Effector memory CD8-positive, alpha-beta T cell (primary cell): ENCODE measurements at regions not wholly inside any gene's neighbourhood (a gene's known extent, or its start where the extent isn't known, plus 50 kb on each side); places are given as distances from the start of the nearest gene placed in this dataset.
"Not testable (repeated sequence)": the region's sequence is repeated elsewhere in the genome, so short reads cannot be mapped to it uniquely, and the experiment has no call there.

Experiments
- ATAC-seq: fragments of 150-1000 bp; cut with Tn5 transposase; replicated peaks from 2 replicates; pipeline ENCODE4 v1.10.0; 2021; ENCODE audit warnings: mild to moderate bottlenecking, moderate library complexity
- DNase-seq, 3 experiments: peaks; one replicate each; pipeline ENCODE4 v3.0.0; 2021
- H3K27ac Mint-ChIP-seq, 2 donors: one replicate each; pipeline ENCODE4 v1.8.0; 2022; ENCODE audit warnings: mild to moderate bottlenecking in 2 of 2, mixed read lengths in 2 of 2, moderate library complexity in 2 of 2
- H3K27me3 Mint-ChIP-seq, 2 donors: one replicate each; pipeline ENCODE4 v1.8.0; 2022; ENCODE audit warnings: mixed read lengths in 2 of 2
- H3K36me3 Mint-ChIP-seq: one replicate; pipeline ENCODE4 v1.8.0; 2022; ENCODE audit warnings: mild to moderate bottlenecking, moderate library complexity, mixed read lengths; ENCODE audit not compliant: insufficient read depth
- H3K4me1 Mint-ChIP-seq, 2 donors: one replicate each; pipeline ENCODE4 v1.8.0; 2022; ENCODE audit warnings: low read depth in 2 of 2, mixed read lengths in 2 of 2
- H3K4me3 Mint-ChIP-seq, 2 donors: one replicate each; pipeline ENCODE4 v1.8.0; 2022; ENCODE audit warnings: mild to moderate bottlenecking in 2 of 2, mixed read lengths in 2 of 2, moderate library complexity in 2 of 2
- H3K9me3 Mint-ChIP-seq, 2 donors: one replicate each; pipeline ENCODE4 v1.8.0; 2022; ENCODE audit warnings: mixed read lengths in 2 of 2

- H3K27ac Mint-ChIP-seq: no peak overlapping the region
- ATAC-seq (no peak), DNase-seq (no peak)
- H3K4me3 Mint-ChIP-seq: no peak overlapping the region
- H3K27me3 Mint-ChIP-seq: no peaks in the 10 kb centered on the region
- no peaks in the 10 kb centered on the region for H3K36me3 Mint-ChIP-seq
- H3K4me1 Mint-ChIP-seq: no peaks in the 10 kb centered on the region
- peaks cover 0 to 14% of the 10 kb centered on the region in 2 donors for H3K9me3 Mint-ChIP-seq
Observed at GRCh38 chr2:34519659-34520058, 920.6 kb upstream of the FAM98A start.

GRCh38 chr2:34498561-34498960 lies 899.5 kb upstream of the FAM98A start:
- Mint-ChIP-seq H3K27ac (no peak overlapping the region), H3K4me3 (no peak overlapping the region), H3K36me3 (no peaks in the 10 kb centered on the region), H3K9me3 (peaks cover 0 to 23% of the 10 kb centered on the region in 2 donors), H3K4me1 (no peaks in the 10 kb centered on the region), H3K27me3 (no peaks in the 10 kb centered on the region)
- DNase-seq (no peak), ATAC-seq (no peak)

- H3K9me3 Mint-ChIP-seq: peaks cover 0 to 21% of the 10 kb centered on the region in 2 donors
- not testable (repeated sequence) for DNase-seq, H3K4me1 Mint-ChIP-seq, H3K27ac Mint-ChIP-seq, ATAC-seq, H3K27me3 Mint-ChIP-seq, H3K36me3 Mint-ChIP-seq, H3K4me3 Mint-ChIP-seq
Observed at GRCh38 chr2:34494192-34494591, 895.1 kb upstream of the FAM98A start.

GRCh38 chr2:34492561-34493455 lies 893.7 kb upstream of the FAM98A start:
- Mint-ChIP-seq H3K27me3 (no peaks in the 10 kb centered on the region), H3K9me3 (peaks cover 0 to 11% of the 10 kb centered on the region in 2 donors), H3K4me1 (no peaks in the 10 kb centered on the region), H3K27ac (no peak overlapping the region), H3K4me3 (no peak overlapping the region), H3K36me3 (peaks cover 2% of the 10 kb centered on the region)
- no peak for DNase-seq
- no peak for ATAC-seq

GRCh38 chr2:34486965-34487364 lies 887.9 kb upstream of the FAM98A start:
- Mint-ChIP-seq H3K27me3 (no peaks in the 10 kb centered on the region), H3K4me1 (no peaks in the 10 kb centered on the region), H3K36me3 (peaks cover 4% of the 10 kb centered on the region), H3K27ac (no peak overlapping the region), H3K9me3 (peaks cover 0 to 11% of the 10 kb centered on the region in 2 donors), H3K4me3 (no peak overlapping the region)
- DNase-seq (no peak), ATAC-seq (no peak)

GRCh38 chr2:34481542-34481941 lies 882.4 kb upstream of the FAM98A start:
- no peak overlapping the region for H3K27ac Mint-ChIP-seq
- ATAC-seq (no peak), DNase-seq (no peak)
- no peak overlapping the region for H3K4me3 Mint-ChIP-seq
- H3K36me3 Mint-ChIP-seq: no peaks in the 10 kb centered on the region
- no peaks in the 10 kb centered on the region for H3K27me3 Mint-ChIP-seq
- peaks cover 0 to 11% of the 10 kb centered on the region in 2 donors for H3K9me3 Mint-ChIP-seq
- H3K4me1 Mint-ChIP-seq: no peaks in the 10 kb centered on the region

- Mint-ChIP-seq H3K27me3 (no peaks in the 10 kb centered on the region), H3K9me3 (peaks cover 0 to 11% of the 10 kb centered on the region in 2 donors), H3K4me3 (no peak overlapping the region), H3K27ac (no peak overlapping the region), H3K4me1 (no peaks in the 10 kb centered on the region), H3K36me3 (no peaks in the 10 kb centered on the region)
- no peak for DNase-seq
- no peak for ATAC-seq
Observed at GRCh38 chr2:34480366-34480765, 881.3 kb upstream of the FAM98A start.

GRCh38 chr2:34475156-34475555 lies 876.1 kb upstream of the FAM98A start:
- Mint-ChIP-seq H3K36me3 (no peaks in the 10 kb centered on the region), H3K4me1 (no peaks in the 10 kb centered on the region), H3K27me3 (no peaks in the 10 kb centered on the region), H3K4me3 (no peak overlapping the region), H3K9me3 (peaks cover 0 to 11% of the 10 kb centered on the region in 2 donors), H3K27ac (no peak overlapping the region)
- DNase-seq (no peak), ATAC-seq (no peak)

GRCh38 chr2:34474646-34475045 lies 875.5 kb upstream of the FAM98A start:
- DNase-seq (no peak), ATAC-seq (no peak)
- Mint-ChIP-seq H3K4me1 (no peaks in the 10 kb centered on the region), H3K27ac (no peak overlapping the region), H3K27me3 (no peaks in the 10 kb centered on the region), H3K4me3 (no peak overlapping the region), H3K36me3 (no peaks in the 10 kb centered on the region), H3K9me3 (peaks cover 0 to 11% of the 10 kb centered on the region in 2 donors)

GRCh38 chr2:34447097-34447496 lies 848.0 kb upstream of the FAM98A start:
- Mint-ChIP-seq H3K4me3 (no peak overlapping the region), H3K27me3 (no peaks in the 10 kb centered on the region), H3K9me3 (peaks cover 4 to 9% of the 10 kb centered on the region in 2 donors), H3K27ac (no peak overlapping the region), H3K4me1 (no peaks in the 10 kb centered on the region), H3K36me3 (no peaks in the 10 kb centered on the region)
- no peak for DNase-seq
- no peak for ATAC-seq

- no peak overlapping the region for H3K4me3 Mint-ChIP-seq
- H3K4me1 Mint-ChIP-seq: no peaks in the 10 kb centered on the region
- H3K27me3 Mint-ChIP-seq: no peaks in the 10 kb centered on the region
- H3K27ac Mint-ChIP-seq: no peak overlapping the region
- DNase-seq: no peak
- H3K9me3 Mint-ChIP-seq: peaks cover 22 to 23% of the 10 kb centered on the region in 2 donors
- no peak for ATAC-seq
- no peaks in the 10 kb centered on the region for H3K36me3 Mint-ChIP-seq
Observed at GRCh38 chr2:34423301-34423700, 824.2 kb upstream of the FAM98A start.

GRCh38 chr2:34419856-34420255 lies 820.8 kb upstream of the FAM98A start:
- DNase-seq (no peak), ATAC-seq (no peak)
- Mint-ChIP-seq H3K27me3 (no peaks in the 10 kb centered on the region), H3K4me3 (no peak overlapping the region), H3K36me3 (no peaks in the 10 kb centered on the region), H3K4me1 (no peaks in the 10 kb centered on the region), H3K9me3 (peaks cover 15 to 18% of the 10 kb centered on the region in 2 donors), H3K27ac (no peak overlapping the region)

GRCh38 chr2:34416856-34417255 lies 817.8 kb upstream of the FAM98A start:
- ATAC-seq: no peak
- no peak for DNase-seq
- Mint-ChIP-seq H3K4me1 (no peaks in the 10 kb centered on the region), H3K36me3 (no peaks in the 10 kb centered on the region), H3K9me3 (peaks cover 14 to 15% of the 10 kb centered on the region in 2 donors), H3K27ac (no peak overlapping the region), H3K4me3 (no peak overlapping the region), H3K27me3 (no peaks in the 10 kb centered on the region)

- H3K9me3 Mint-ChIP-seq: peaks cover 7 to 10% of the 10 kb centered on the region in 2 donors
- no peak for DNase-seq
- H3K4me1 Mint-ChIP-seq: no peaks in the 10 kb centered on the region
- H3K4me3 Mint-ChIP-seq: no peak overlapping the region
- H3K27ac Mint-ChIP-seq: no peak overlapping the region
- no peak for ATAC-seq
- no peaks in the 10 kb centered on the region for H3K36me3 Mint-ChIP-seq
- no peaks in the 10 kb centered on the region for H3K27me3 Mint-ChIP-seq
Observed at GRCh38 chr2:34414856-34415255, 815.8 kb upstream of the FAM98A start.
